ENCODE measurements at regions not wholly inside any gene's neighbourhood (a gene's known extent, or its start where the extent isn't known, plus 50 kb on each side); places are given as distances from the start of the nearest gene placed in this dataset.

DNA sequence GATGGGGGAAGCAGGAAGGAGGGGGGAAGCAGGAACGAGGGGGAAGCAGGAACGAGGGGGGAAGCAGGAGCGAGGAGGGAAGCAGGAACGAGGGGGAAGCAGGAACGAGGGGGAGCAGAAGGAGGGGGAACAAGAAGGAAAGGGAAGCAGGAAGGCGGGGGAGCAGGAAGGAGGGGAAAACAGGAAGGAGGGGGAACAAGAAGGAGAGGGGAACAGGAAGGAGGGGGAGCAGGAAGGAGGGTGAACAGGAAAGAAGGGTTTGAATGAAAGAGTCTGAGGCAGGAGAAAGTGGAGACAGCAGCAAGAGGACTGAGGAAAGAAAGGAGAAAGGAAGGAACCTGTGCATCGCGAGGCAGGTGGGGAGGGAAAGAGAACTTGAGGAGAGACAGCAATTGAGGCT, 256.6 kb downstream of the PTEN start:
- peaks cover 5% of the 10 kb centered on the region for H3K4me1 ChIP-seq
- H3K9me3 ChIP-seq (replicated peaks) = no peaks in the 10 kb centered on the region
- no peaks in the 10 kb centered on the region for H3K27me3 ChIP-seq (ENCODE audit: low read depth)
- no peak overlapping the region for H3K27ac ChIP-seq (replicated peaks)
- H3K4me3 ChIP-seq = no peak overlapping the region
- TF ChIP-seq, protein P1, sequence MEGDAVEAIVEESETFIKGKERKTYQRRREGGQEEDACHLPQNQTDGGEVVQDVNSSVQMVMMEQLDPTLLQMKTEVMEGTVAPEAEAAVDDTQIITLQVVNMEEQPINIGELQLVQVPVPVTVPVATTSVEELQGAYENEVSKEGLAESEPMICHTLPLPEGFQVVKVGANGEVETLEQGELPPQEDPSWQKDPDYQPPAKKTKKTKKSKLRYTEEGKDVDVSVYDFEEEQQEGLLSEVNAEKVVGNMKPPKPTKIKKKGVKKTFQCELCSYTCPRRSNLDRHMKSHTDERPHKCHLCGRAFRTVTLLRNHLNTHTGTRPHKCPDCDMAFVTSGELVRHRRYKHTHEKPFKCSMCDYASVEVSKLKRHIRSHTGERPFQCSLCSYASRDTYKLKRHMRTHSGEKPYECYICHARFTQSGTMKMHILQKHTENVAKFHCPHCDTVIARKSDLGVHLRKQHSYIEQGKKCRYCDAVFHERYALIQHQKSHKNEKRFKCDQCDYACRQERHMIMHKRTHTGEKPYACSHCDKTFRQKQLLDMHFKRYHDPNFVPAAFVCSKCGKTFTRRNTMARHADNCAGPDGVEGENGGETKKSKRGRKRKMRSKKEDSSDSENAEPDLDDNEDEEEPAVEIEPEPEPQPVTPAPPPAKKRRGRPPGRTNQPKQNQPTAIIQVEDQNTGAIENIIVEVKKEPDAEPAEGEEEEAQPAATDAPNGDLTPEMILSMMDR (IDR thresholded peaks at IDR 0.05; ENCODE audit: borderline replicate concordance) = no peak
- intact Hi-C loops (cut with micrococcal nuclease) = no loop called here
- no peaks in the 10 kb centered on the region for H3K36me3 ChIP-seq
- no peak for DNase-seq

DNA sequence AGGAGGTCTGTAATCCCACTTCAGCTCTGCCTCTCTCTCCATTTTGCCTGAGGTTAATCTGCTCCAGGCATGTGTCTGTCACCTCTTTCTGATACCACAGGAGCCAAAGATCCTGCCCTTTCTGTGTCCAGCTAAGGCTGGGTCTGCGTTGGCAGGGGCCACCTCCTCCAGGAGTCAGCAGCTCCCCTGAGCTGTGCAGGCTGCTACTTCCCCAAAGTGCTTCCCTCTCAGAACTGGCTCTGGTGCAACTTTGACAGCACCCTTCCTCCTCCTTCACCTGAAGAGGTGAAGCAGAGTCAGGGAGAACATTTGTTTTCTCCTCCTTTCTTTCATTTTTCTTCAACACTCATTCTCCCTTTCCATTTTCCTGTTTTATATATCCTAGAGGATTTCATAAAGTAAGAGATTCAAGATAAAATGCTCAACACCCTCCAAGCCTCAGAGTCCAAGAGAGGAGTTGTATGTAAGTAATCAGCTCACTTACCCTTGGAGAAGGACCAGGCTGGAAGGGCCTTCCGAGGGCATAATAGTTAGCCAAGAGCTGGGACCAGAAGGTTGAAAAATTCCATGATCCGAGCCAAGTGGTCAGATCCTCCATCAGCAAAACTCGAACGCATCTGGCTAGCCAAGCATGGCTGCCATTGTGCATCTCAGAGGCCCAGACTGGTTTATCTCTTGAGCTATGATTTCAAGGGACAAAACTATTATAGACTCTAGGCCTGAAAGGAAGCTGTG, 257.3 kb downstream of the PTEN start:
- intact Hi-C loops (cut with micrococcal nuclease) = no loop called here
- no peaks in the 10 kb centered on the region for H3K27me3 ChIP-seq (ENCODE audit: low read depth)
- no peak overlapping the region for H3K27ac ChIP-seq (replicated peaks)
- DNase-seq = no peak
- H3K4me1 ChIP-seq = peaks cover 5% of the 10 kb centered on the region
- no peak overlapping the region for H3K4me3 ChIP-seq
- no peaks in the 10 kb centered on the region for H3K9me3 ChIP-seq (replicated peaks)
- TF ChIP-seq, protein P1 (IDR thresholded peaks at IDR 0.05; ENCODE audit: borderline replicate concordance) = no peak
- no peaks in the 10 kb centered on the region for H3K36me3 ChIP-seq

DNA sequence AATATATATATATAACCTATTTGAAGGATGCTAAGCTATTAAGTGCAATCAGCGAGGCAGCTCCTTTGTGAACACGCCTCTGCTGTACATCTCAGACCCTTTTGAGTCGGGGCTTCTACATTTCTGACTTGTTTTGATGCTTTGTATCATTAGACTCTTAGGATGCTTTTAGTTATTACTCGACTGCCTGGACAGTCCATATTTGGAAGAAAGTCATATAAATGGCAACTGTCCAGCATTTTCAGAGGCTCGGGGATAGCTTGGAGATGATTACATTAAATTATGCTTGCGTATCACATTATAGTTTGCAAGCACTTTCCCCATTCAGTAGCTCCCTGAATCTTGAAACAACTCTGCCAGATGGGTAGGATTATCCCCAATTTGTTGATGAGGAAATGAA, 257.9 kb downstream of the PTEN start:
- DNase-seq = no peak
- intact Hi-C loops (cut with micrococcal nuclease) = no loop called here
- no peaks in the 10 kb centered on the region for H3K9me3 ChIP-seq (replicated peaks)
- no peak overlapping the region for H3K27ac ChIP-seq (replicated peaks)
- no peaks in the 10 kb centered on the region for H3K27me3 ChIP-seq (ENCODE audit: low read depth)
- H3K36me3 ChIP-seq = no peaks in the 10 kb centered on the region
- TF ChIP-seq, protein P1 (IDR thresholded peaks at IDR 0.05; ENCODE audit: borderline replicate concordance) = no peak
- peaks cover 5% of the 10 kb centered on the region for H3K4me1 ChIP-seq
- H3K4me3 ChIP-seq = no peak overlapping the region

DNA sequence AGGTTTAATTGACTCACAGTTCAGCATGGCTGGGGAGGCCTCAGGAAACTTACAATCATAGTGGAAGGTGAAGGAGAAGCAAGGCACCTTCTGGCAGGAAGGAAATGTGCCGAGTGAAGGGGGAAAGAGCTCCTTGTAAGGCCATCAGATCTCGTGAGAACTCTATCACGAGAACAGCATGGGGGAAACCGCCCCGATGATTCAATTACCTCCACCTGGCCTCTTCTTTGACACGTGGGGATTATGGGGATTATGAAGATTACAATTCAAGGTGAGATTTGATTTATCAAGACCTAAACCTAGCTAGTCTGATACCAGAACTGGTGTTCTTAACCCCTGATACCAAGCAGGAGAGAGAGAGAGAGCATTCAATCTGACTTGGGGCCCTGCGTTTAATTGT, 258.7 kb downstream of the PTEN start:
- Histone ChIP-seq H3K4me1 (peaks cover 5% of the 10 kb centered on the region), H3K36me3 (no peaks in the 10 kb centered on the region), H3K4me3 (no peak overlapping the region), H3K27me3 (ENCODE audit: low read depth) (no peaks in the 10 kb centered on the region), H3K27ac (replicated peaks) (no peak overlapping the region), H3K9me3 (replicated peaks) (no peaks in the 10 kb centered on the region)
- intact Hi-C loops (cut with micrococcal nuclease) = no loop called here
- TF ChIP-seq, protein P1 (IDR thresholded peaks at IDR 0.05; ENCODE audit: borderline replicate concordance) = no peak
- no peak for DNase-seq

DNA sequence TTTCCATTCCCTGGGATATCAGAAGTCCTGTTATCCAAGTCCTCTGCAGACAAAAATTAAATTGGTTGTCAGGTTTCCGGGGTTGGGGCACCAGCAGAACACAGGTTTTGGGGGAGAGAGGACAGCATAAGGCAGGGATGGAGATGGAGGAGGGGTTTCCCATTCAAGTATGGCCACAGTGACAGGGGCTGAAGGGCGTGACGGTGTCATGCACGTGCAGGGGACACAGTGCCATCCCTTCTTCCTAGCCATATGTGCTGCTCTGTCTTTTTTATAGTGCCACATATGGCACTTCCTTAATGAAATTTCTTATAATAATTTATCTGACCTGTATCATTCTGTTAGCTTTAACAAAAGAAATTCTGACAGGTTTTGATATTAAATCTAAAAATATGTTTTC, 259.2 kb downstream of the PTEN start:
- no peak overlapping the region for H3K27ac ChIP-seq (replicated peaks)
- H3K27me3 ChIP-seq (ENCODE audit: low read depth) = no peaks in the 10 kb centered on the region
- peaks cover 5% of the 10 kb centered on the region for H3K4me1 ChIP-seq
- no peak overlapping the region for H3K4me3 ChIP-seq
- TF ChIP-seq, protein P1 (IDR thresholded peaks at IDR 0.05; ENCODE audit: borderline replicate concordance) = no peak
- H3K9me3 ChIP-seq (replicated peaks) = no peaks in the 10 kb centered on the region
- DNase-seq = no peak
- intact Hi-C loops (cut with micrococcal nuclease) = no loop called here
- no peaks in the 10 kb centered on the region for H3K36me3 ChIP-seq
